CD4-positive, alpha-beta T cell treated with Interleukin-17A for 1 hour (primary cell): ENCODE measurements at regions not wholly inside any gene's neighbourhood (a gene's known extent, or its start where the extent isn't known, plus 50 kb on each side); places are given as distances from the start of the nearest gene placed in this dataset.
"Not testable (repeated sequence)": the region's sequence is repeated elsewhere in the genome, so short reads cannot be mapped to it uniquely, and the experiment has no call there.

Experiments
- DNase-seq: peaks from one replicate; pipeline ENCODE4 v3.0.0-alpha.2; 2020

- DNase-seq: not testable (repeated sequence)
Measured at GRCh38 chr9:40097992-40098391, 742.5 kb downstream of the SPATA31A1 start.

GRCh38 chr9:40106003-40106782 lies 750.7 kb downstream of the SPATA31A1 start:
- peak; percentile 57 for DNase-seq

GRCh38 chr9:40106783-40107248 lies 751.3 kb downstream of the SPATA31A1 start:
- not testable (repeated sequence) for DNase-seq

- DNase-seq: not testable (repeated sequence)
Measured at GRCh38 chr9:40107251-40107650, 751.8 kb downstream of the SPATA31A1 start.

GRCh38 chr9:40108465-40108864 lies 753.0 kb downstream of the SPATA31A1 start:
- not testable (repeated sequence) for DNase-seq

GRCh38 chr9:40110751-40111150 lies 755.3 kb downstream of the SPATA31A1 start:
- not testable (repeated sequence) for DNase-seq

GRCh38 chr9:40111571-40111970 lies 756.1 kb downstream of the SPATA31A1 start:
- not testable (repeated sequence) for DNase-seq

GRCh38 chr9:40130598-40130997 lies 775.1 kb downstream of the SPATA31A1 start:
- not testable (repeated sequence) for DNase-seq

GRCh38 chr9:40169204-40169603 lies 813.7 kb downstream of the SPATA31A1 start:
- DNase-seq: not testable (repeated sequence)

- DNase-seq: not testable (repeated sequence)
Measured at GRCh38 chr9:40173316-40173715, 817.8 kb downstream of the SPATA31A1 start.

GRCh38 chr9:40174035-40174434 lies 818.6 kb downstream of the SPATA31A1 start:
- DNase-seq: not testable (repeated sequence)

- DNase-seq: not testable (repeated sequence)
Measured at GRCh38 chr9:40177403-40177802, 821.9 kb downstream of the SPATA31A1 start.

GRCh38 chr9:40191403-40191802 lies 835.9 kb downstream of the SPATA31A1 start:
- not testable (repeated sequence) for DNase-seq

GRCh38 chr9:40192162-40192561 lies 836.7 kb downstream of the SPATA31A1 start:
- DNase-seq: not testable (repeated sequence)

- DNase-seq: not testable (repeated sequence)
Measured at GRCh38 chr9:40196165-40196714, 840.8 kb downstream of the SPATA31A1 start.

GRCh38 chr9:40196803-40197202 lies 841.3 kb downstream of the SPATA31A1 start:
- DNase-seq: not testable (repeated sequence)

GRCh38 chr9:40221596-40222233 lies 866.2 kb downstream of the SPATA31A1 start:
- not testable (repeated sequence) for DNase-seq

GRCh38 chr9:40222617-40223200 lies 867.2 kb downstream of the SPATA31A1 start:
- DNase-seq: not testable (repeated sequence)

GRCh38 chr9:40223353-40223752 lies 867.9 kb downstream of the SPATA31A1 start:
- DNase-seq: not testable (repeated sequence)
